ENCODE measurements at regions not wholly inside any gene's neighbourhood (a gene's known extent, or its start where the extent isn't known, plus 50 kb on each side); places are given as distances from the start of the nearest gene placed in this dataset.

GRCh38 chr6:20006037-20006436 is 168.9 kb downstream of the ID4 start:
- TF ChIP-seq CTCF (IDR thresholded peaks at IDR 0.05) (no peak), POLR2AphosphoS5 (IDR thresholded peaks at IDR 0.05) (no peak), POLR2A (IDR thresholded peaks at IDR 0.05) (no peak), EP300 (IDR thresholded peaks at IDR 0.05) (no peak)
